ENCODE measurements at regions not wholly inside any gene's neighbourhood (a gene's known extent, or its start where the extent isn't known, plus 50 kb on each side); places are given as distances from the start of the nearest gene placed in this dataset.
"Not testable (repeated sequence)": the region's sequence is repeated elsewhere in the genome, so short reads cannot be mapped to it uniquely, and the experiment has no call there.

GRCh38 chr12:4189721-4190120 is 83.8 kb upstream of the CCND2 start:
- no peak for DNase-seq (ENCODE audit: extremely low spot score)
- POLR2A ChIA-PET = no interaction called here
- CTCF ChIA-PET = interaction anchor here (1.2 kb wide), 1 partner anchor 21 kb away, joined by 4 read pairs; no protein-coding TSS in a partner anchor
- no peak for TF ChIP-seq CTCF (IDR thresholded peaks at IDR 0.05; ENCODE audit: control extremely low read depth, extremely low read depth, low read depth, missing control alignments)

- ChIA-PET CTCF (interaction anchor here (1.3 to 2.0 kb wide), 2 partner anchors 10 to 14 kb away, joined by 3 to 7 read pairs; no protein-coding TSS in a partner anchor), POLR2A (no interaction called here)
- DNase-seq (ENCODE audit: extremely low spot score) = no peak
- TF ChIP-seq CTCF (IDR thresholded peaks at IDR 0.05; ENCODE audit: control extremely low read depth, extremely low read depth, low read depth, missing control alignments) = no peak
These were observed 85.6 kb upstream of the CCND2 start for GRCh38 chr12:4187916-4188315.

GRCh38 chr12:4187315-4187714 is 86.2 kb upstream of the CCND2 start:
- CTCF ChIA-PET = interaction anchor here (1.3 to 2.0 kb wide), 2 partner anchors 9 to 13 kb away, joined by 3 to 7 read pairs; no protein-coding TSS in a partner anchor
- DNase-seq (ENCODE audit: extremely low spot score); POLR2A ChIA-PET: not testable (repeated sequence)

- ChIA-PET CTCF (interaction anchor here (1.0 to 2.2 kb wide), 6 partner anchors 9 to 98 kb away, joined by 3 to 8 read pairs (median 4); no protein-coding TSS in a partner anchor), POLR2A (no interaction called here)
- DNase-seq (ENCODE audit: extremely low spot score) = no peak
- no peak for TF ChIP-seq CTCF (IDR thresholded peaks at IDR 0.05; ENCODE audit: control extremely low read depth, extremely low read depth, low read depth, missing control alignments)
These were observed 95.0 kb upstream of the CCND2 start for GRCh38 chr12:4178424-4179170.

- POLR2A ChIA-PET = no interaction called here
- no peak for TF ChIP-seq CTCF (IDR thresholded peaks at IDR 0.05; ENCODE audit: control extremely low read depth, extremely low read depth, low read depth, missing control alignments)
- no peak for DNase-seq (ENCODE audit: extremely low spot score)
- CTCF ChIA-PET = interaction anchor here (0.9 to 2.2 kb wide), 6 partner anchors 8 to 100 kb away, joined by 3 to 8 read pairs (median 6); no protein-coding TSS in a partner anchor
These were observed 96.3 kb upstream of the CCND2 start for GRCh38 chr12:4177262-4177661.

- CTCF ChIA-PET = interaction anchor here (1.4 to 1.7 kb wide), 2 partner anchors 9 to 101 kb away, joined by 6 read pairs; no protein-coding TSS in a partner anchor
- DNase-seq (ENCODE audit: extremely low spot score) = no peak
- TF ChIP-seq CTCF (IDR thresholded peaks at IDR 0.05; ENCODE audit: control extremely low read depth, extremely low read depth, low read depth, missing control alignments) = no peak
- POLR2A ChIA-PET = no interaction called here
These were observed 97.4 kb upstream of the CCND2 start for GRCh38 chr12:4176168-4176567.

GRCh38 chr12:4174417-4174816 is 99.1 kb upstream of the CCND2 start:
- DNase-seq (ENCODE audit: extremely low spot score) = no peak
- no peak for TF ChIP-seq CTCF (IDR thresholded peaks at IDR 0.05; ENCODE audit: control extremely low read depth, extremely low read depth, low read depth, missing control alignments)
- ChIA-PET CTCF (interaction anchor here (1.1 to 1.8 kb wide), 5 partner anchors 13 to 103 kb away, joined by 3 to 5 read pairs (median 3); no protein-coding TSS in a partner anchor), POLR2A (no interaction called here)

Measured in GM10248 (cell line).